ENCODE measurements at regions not wholly inside any gene's neighbourhood (a gene's known extent, or its start where the extent isn't known, plus 50 kb on each side); places are given as distances from the start of the nearest gene placed in this dataset.
A peak's percentile ranks its signal among the peaks of the same experiment; 100 is the strongest.
"Not testable (repeated sequence)": the region's sequence is repeated elsewhere in the genome, so short reads cannot be mapped to it uniquely, and the experiment has no call there.

GRCh38 chr12:131340616-131341210 is 370.2 kb upstream of the SFSWAP start:
- no peak overlapping the region for H3K4me3 ChIP-seq (ENCODE audit: low read depth, low read length)
- no peak for DNase-seq (ENCODE audit: low read depth)
- no peak for TF ChIP-seq MAX (IDR thresholded peaks at IDR 0.05; ENCODE audit: low read depth, low read length)
- TF ChIP-seq CTCF (IDR thresholded peaks at IDR 0.05; ENCODE audit: low read depth, low read length) = no peak
- TF ChIP-seq POLR2A (IDR thresholded peaks at IDR 0.05; ENCODE audit: extremely low read depth, insufficient read length) = no peak
- no peak for TF ChIP-seq MYC (IDR thresholded peaks at IDR 0.05; ENCODE audit: low read depth, low read length)

- not testable (repeated sequence) for DNase-seq (ENCODE audit: low read depth); H3K4me3 ChIP-seq (ENCODE audit: low read depth, low read length)
Measured at GRCh38 chr12:131341608-131342007, 369.3 kb upstream of the SFSWAP start.

- not testable (repeated sequence) for DNase-seq (ENCODE audit: low read depth); H3K4me3 ChIP-seq (ENCODE audit: low read depth, low read length)
Measured at GRCh38 chr12:131343436-131343835, 367.5 kb upstream of the SFSWAP start.

GRCh38 chr12:131344715-131345520 is 366.0 kb upstream of the SFSWAP start:
- DNase-seq (ENCODE audit: low read depth); H3K4me3 ChIP-seq (ENCODE audit: low read depth, low read length): not testable (repeated sequence)

GRCh38 chr12:131345521-131346436 is 365.1 kb upstream of the SFSWAP start:
- H3K4me3 ChIP-seq (ENCODE audit: low read depth, low read length) = no peak overlapping the region
- TF ChIP-seq MAX (IDR thresholded peaks at IDR 0.05; ENCODE audit: low read depth, low read length) (no peak), CTCF (IDR thresholded peaks at IDR 0.05; ENCODE audit: low read depth, low read length) (no peak), POLR2A (IDR thresholded peaks at IDR 0.05; ENCODE audit: extremely low read depth, insufficient read length) (no peak), MYC (IDR thresholded peaks at IDR 0.05; ENCODE audit: low read depth, low read length) (no peak)
- peak; percentile 60 for DNase-seq (ENCODE audit: low read depth)

GRCh38 chr12:131346555-131347344 is 364.1 kb upstream of the SFSWAP start:
- H3K4me3 ChIP-seq (ENCODE audit: low read depth, low read length) = no peak overlapping the region
- TF ChIP-seq MYC (IDR thresholded peaks at IDR 0.05; ENCODE audit: low read depth, low read length) (no peak), CTCF (IDR thresholded peaks at IDR 0.05; ENCODE audit: low read depth, low read length) (no peak), MAX (IDR thresholded peaks at IDR 0.05; ENCODE audit: low read depth, low read length) (no peak), POLR2A (IDR thresholded peaks at IDR 0.05; ENCODE audit: extremely low read depth, insufficient read length) (no peak)
- no peak for DNase-seq (ENCODE audit: low read depth)

DNA sequence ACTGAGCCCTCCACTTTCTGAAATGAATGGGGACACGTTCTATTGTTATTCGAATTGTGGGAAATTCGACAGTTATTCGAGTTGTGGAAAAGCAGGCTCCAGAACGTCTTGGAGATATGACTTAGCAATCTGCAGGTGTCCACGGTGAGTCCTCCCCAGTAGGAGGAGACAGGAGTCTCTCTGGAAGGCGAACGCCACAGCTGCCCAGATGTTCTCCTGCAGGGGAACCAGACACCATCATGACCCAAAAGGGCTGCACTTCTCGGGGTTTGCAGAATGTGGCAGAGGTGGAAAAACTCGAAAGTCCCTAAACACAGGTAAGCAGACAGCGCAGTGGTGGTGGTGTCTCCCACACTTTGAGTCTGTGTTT is 363.6 kb upstream of the SFSWAP start:
- no peak for TF ChIP-seq MYC (IDR thresholded peaks at IDR 0.05; ENCODE audit: low read depth, low read length)
- TF ChIP-seq POLR2A (IDR thresholded peaks at IDR 0.05; ENCODE audit: extremely low read depth, insufficient read length) = no peak
- TF ChIP-seq CTCF (IDR thresholded peaks at IDR 0.05; ENCODE audit: low read depth, low read length) = no peak
- TF ChIP-seq MAX (IDR thresholded peaks at IDR 0.05; ENCODE audit: low read depth, low read length) = no peak
- no peak for DNase-seq (ENCODE audit: low read depth)
- no peak overlapping the region for H3K4me3 ChIP-seq (ENCODE audit: low read depth, low read length)

Measured in NB4 (cell line).